ENCODE measurements at regions not wholly inside any gene's neighbourhood (a gene's known extent, or its start where the extent isn't known, plus 50 kb on each side); places are given as distances from the start of the nearest gene placed in this dataset.
A peak's percentile ranks its signal among the peaks of the same experiment; 100 is the strongest.

DNA sequence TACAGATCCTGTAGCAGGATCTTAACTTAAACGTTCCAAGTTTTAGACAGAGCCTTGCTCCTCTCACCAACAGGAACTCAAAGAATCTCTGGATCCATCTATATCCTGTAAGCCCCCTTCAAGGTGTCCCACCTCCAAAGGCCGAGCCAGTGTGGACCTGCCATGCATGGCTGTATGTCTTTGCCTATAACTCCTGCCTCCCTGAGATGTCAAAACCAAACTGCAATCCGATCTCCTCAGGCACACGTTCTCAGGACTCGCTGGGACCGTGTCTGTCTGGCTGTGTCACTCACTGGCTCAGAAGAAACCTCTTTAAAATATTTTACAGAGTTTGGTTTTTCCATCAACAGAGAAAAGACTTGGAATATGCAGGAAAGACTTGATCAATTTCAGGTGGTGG, 51.4 kb upstream of the FAM20C start:
- H3K79me2 ChIP-seq, result no peaks in the 10 kb centered on the region
- H3K9me2 ChIP-seq (replicated peaks; ENCODE audit: insufficient read depth), result no peaks in the 10 kb centered on the region
- H3K27ac ChIP-seq, result peak overlapping the region; percentile 88
- no peak overlapping the region for H2AFZ ChIP-seq
- TF ChIP-seq, protein P1, sequence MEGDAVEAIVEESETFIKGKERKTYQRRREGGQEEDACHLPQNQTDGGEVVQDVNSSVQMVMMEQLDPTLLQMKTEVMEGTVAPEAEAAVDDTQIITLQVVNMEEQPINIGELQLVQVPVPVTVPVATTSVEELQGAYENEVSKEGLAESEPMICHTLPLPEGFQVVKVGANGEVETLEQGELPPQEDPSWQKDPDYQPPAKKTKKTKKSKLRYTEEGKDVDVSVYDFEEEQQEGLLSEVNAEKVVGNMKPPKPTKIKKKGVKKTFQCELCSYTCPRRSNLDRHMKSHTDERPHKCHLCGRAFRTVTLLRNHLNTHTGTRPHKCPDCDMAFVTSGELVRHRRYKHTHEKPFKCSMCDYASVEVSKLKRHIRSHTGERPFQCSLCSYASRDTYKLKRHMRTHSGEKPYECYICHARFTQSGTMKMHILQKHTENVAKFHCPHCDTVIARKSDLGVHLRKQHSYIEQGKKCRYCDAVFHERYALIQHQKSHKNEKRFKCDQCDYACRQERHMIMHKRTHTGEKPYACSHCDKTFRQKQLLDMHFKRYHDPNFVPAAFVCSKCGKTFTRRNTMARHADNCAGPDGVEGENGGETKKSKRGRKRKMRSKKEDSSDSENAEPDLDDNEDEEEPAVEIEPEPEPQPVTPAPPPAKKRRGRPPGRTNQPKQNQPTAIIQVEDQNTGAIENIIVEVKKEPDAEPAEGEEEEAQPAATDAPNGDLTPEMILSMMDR (IDR thresholded peaks at IDR 0.05; ENCODE audit: poor library complexity), result no peak
- TF ChIP-seq EZH2 (IDR thresholded peaks at IDR 0.05; ENCODE audit: borderline replicate concordance) (no peak), EZH2phosphoT487 (IDR thresholded peaks at IDR 0.05; ENCODE audit: low read depth, severe bottlenecking, unreplicated experiment) (no peak)
- H3K4me1 ChIP-seq (ENCODE audit: insufficient read depth), result peaks cover 13% of the 10 kb centered on the region
- H3K4me2 ChIP-seq, result no peak overlapping the region
- H3K36me3 ChIP-seq (replicated peaks; ENCODE audit: insufficient read depth, low read depth), result no peaks in the 10 kb centered on the region
- H4K20me1 ChIP-seq (ENCODE audit: insufficient read depth, poor library complexity, severe bottlenecking), result no peaks in the 10 kb centered on the region
- no peaks in the 10 kb centered on the region for H3K9me3 ChIP-seq (ENCODE audit: low read depth)
- no peak for DNase-seq (ENCODE audit: low spot score)
- WGBS (ENCODE audit: low lambda C conversion rate, missing lambda C conversion rate), result 66% methylated on average over 6 of the region's 6 CpGs
- H3K27me3 ChIP-seq, result no peaks in the 10 kb centered on the region
- no peak overlapping the region for H3K4me3 ChIP-seq

DNA sequence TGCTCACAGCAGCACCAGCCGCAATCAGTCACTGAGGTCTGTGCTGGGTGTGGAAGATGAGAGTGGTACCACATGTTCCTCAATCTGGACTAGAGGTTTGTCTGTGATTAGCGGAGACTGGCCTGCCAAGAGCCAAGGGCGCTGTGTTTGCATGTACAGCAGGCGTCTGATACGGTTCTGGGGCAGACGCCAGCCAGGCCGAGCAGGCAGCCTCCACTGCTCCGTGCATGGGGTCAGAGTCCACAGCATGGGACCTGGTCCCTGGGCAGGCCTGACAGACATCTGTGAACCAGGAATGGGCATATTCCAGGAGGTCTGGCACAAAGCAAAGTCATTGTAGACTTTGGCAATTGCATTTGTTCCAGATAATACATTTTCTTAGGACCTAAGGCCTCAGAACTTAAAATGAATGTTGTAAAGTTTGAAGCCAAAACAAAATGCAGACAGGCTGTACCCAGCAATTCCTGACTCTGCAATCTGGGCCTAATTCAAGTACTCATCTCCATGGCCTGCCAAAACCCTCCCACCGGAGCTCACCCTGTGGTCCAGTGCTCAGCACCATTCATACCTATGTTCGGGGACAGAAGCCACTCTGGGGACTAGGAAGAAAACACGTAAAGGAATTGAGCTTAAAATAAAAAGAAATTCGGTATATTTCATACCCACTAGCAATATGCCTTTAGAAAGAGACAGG, 50.0 kb upstream of the FAM20C start:
- H2AFZ ChIP-seq, result no peak overlapping the region
- TF ChIP-seq, protein P1 (IDR thresholded peaks at IDR 0.05; ENCODE audit: poor library complexity), result no peak
- TF ChIP-seq EZH2phosphoT487 (IDR thresholded peaks at IDR 0.05; ENCODE audit: low read depth, severe bottlenecking, unreplicated experiment) (no peak), EZH2 (IDR thresholded peaks at IDR 0.05; ENCODE audit: borderline replicate concordance) (no peak)
- H3K4me1 ChIP-seq (ENCODE audit: insufficient read depth), result peaks cover 13% of the 10 kb centered on the region
- no peaks in the 10 kb centered on the region for H3K9me3 ChIP-seq (ENCODE audit: low read depth)
- no peaks in the 10 kb centered on the region for H3K27me3 ChIP-seq
- no peak overlapping the region for H3K4me3 ChIP-seq
- peak overlapping the region; percentile 88 for H3K27ac ChIP-seq
- no peaks in the 10 kb centered on the region for H3K36me3 ChIP-seq (replicated peaks; ENCODE audit: insufficient read depth, low read depth)
- peak; percentile 78 for DNase-seq (ENCODE audit: low spot score)
- H3K4me2 ChIP-seq, result no peak overlapping the region
- H3K79me2 ChIP-seq, result no peaks in the 10 kb centered on the region
- H4K20me1 ChIP-seq (ENCODE audit: insufficient read depth, poor library complexity, severe bottlenecking), result no peaks in the 10 kb centered on the region
- WGBS (ENCODE audit: low lambda C conversion rate, missing lambda C conversion rate), result 56% methylated on average over 12 of the region's 12 CpGs
- no peaks in the 10 kb centered on the region for H3K9me2 ChIP-seq (replicated peaks; ENCODE audit: insufficient read depth)

Measured in hepatocyte (in vitro differentiated cells).